Breast epithelium (tissue), 4 donors: ENCODE measurements at regions not wholly inside any gene's neighbourhood (a gene's known extent, or its start where the extent isn't known, plus 50 kb on each side); places are given as distances from the start of the nearest gene placed in this dataset.

ENCODE experiments used
- DNase-seq, 2 donors: peaks; one replicate each; pipeline ENCODE4 v3.0.0-alpha.2; 2019; ENCODE audit warnings: low spot score in 2 of 2
- H3K27ac ChIP-seq, 2 donors: fragments of 200-600 bp; sonication (generic) in 1 of 2; one replicate each; pipeline ENCODE4 v1.5.1; 2016 to 2019; ENCODE audit warnings: mild to moderate bottlenecking in 1 of 2
- H3K27me3 ChIP-seq, 2 donors: fragments of 200-600 bp; sonication (generic) in 1 of 2; one replicate each; pipeline versions ENCODE4 v1.5.1 to v1.6.0; 2017 to 2019; ENCODE audit warnings: control low read depth in 1 of 2, mild to moderate bottlenecking in 1 of 2
- H3K36me3 ChIP-seq: fragments of 200-600 bp; one replicate; pipeline ENCODE4 v1.5.1; 2019
- H3K4me1 ChIP-seq, 2 donors: fragments of 200-600 bp; sonication (generic); one replicate each; pipeline ENCODE4 v1.5.1; 2016 to 2019; ENCODE audit warnings: control low read depth in 1 of 2
- H3K4me3 ChIP-seq, 3 donors: fragments of 200-600 bp; sonication (generic); 1 replicate in 2 of 3; 2 replicates in 1 of 3; pipeline ENCODE4 v1.5.1; 2016 to 2019; ENCODE audit warnings: mild to moderate bottlenecking in 3 of 3, moderate library complexity in 2 of 3
- H3K9me3 ChIP-seq, 2 donors: fragments of 200-600 bp; sonication (generic) in 1 of 2; one replicate each; pipeline ENCODE4 v1.5.1; 2016 to 2019; ENCODE audit warnings: control low read depth in 1 of 2
- POLR2A ChIP-seq: fragments of 450-650 bp; IDR thresholded peaks from one replicate; pipeline ENCODE4 v1.6.1; 2016; ENCODE audit warnings: antibody characterized with exemption, mild to moderate bottlenecking, moderate library complexity
- POLR2AphosphoS5 ChIP-seq, 3 donors: sonication (generic); formaldehyde crosslinking; IDR thresholded peaks; one replicate each; pipeline ENCODE4 v1.6.1; 2017; ENCODE audit warnings: antibody characterized with exemption in 3 of 3
- intact Hi-C: fragments of 100-400 bp; cut with DNase I; formaldehyde crosslinking; loops from one replicate; pipeline ENCODE4 v1.15.1; 2023; ENCODE audit warnings: low total_unique reads
- TF ChIP-seq, protein P1 (sequence below), 3 donors: fragments of 450-650 bp; IDR thresholded peaks; one replicate each; pipeline ENCODE4 v1.5.1; 2016 to 2017; ENCODE audit warnings: antibody characterized with exemption in 3 of 3, mild to moderate bottlenecking in 3 of 3, moderate library complexity in 3 of 3

DNA sequence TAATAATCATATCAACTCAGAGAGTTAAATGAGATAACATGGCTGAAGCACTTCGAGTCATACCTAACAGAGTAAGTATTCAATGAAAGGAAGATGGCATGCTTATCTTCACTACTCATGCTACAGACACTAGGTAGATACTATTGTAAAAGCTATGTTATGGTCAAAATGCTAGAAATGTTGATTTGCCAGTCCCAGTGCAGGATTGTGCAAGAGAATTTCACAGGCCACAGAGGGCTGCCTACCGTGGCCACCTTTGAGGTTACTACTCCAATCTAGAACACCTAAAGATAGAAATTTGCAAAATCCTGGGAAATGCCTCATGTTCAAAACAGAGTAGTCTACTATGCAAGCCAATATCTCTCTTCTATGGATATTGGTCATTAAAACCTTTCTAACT is 75.3 kb upstream of the PLEKHG7 start:
- Histone ChIP-seq H3K27ac (no peak overlapping the region), H3K27me3 (no peaks in the 10 kb centered on the region), H3K9me3 (no peaks in the 10 kb centered on the region), H3K36me3 (no peaks in the 10 kb centered on the region), H3K4me1 (no peaks in the 10 kb centered on the region), H3K4me3 (no peak overlapping the region)
- intact Hi-C loops, result no loop called here
- DNase-seq, result no peak
- TF ChIP-seq POLR2A, result no peak
- TF ChIP-seq, protein P1, sequence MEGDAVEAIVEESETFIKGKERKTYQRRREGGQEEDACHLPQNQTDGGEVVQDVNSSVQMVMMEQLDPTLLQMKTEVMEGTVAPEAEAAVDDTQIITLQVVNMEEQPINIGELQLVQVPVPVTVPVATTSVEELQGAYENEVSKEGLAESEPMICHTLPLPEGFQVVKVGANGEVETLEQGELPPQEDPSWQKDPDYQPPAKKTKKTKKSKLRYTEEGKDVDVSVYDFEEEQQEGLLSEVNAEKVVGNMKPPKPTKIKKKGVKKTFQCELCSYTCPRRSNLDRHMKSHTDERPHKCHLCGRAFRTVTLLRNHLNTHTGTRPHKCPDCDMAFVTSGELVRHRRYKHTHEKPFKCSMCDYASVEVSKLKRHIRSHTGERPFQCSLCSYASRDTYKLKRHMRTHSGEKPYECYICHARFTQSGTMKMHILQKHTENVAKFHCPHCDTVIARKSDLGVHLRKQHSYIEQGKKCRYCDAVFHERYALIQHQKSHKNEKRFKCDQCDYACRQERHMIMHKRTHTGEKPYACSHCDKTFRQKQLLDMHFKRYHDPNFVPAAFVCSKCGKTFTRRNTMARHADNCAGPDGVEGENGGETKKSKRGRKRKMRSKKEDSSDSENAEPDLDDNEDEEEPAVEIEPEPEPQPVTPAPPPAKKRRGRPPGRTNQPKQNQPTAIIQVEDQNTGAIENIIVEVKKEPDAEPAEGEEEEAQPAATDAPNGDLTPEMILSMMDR (IDR thresholded peaks at IDR 0.05), result no peak
- TF ChIP-seq POLR2AphosphoS5 (IDR thresholded peaks at IDR 0.05), result no peak

DNA sequence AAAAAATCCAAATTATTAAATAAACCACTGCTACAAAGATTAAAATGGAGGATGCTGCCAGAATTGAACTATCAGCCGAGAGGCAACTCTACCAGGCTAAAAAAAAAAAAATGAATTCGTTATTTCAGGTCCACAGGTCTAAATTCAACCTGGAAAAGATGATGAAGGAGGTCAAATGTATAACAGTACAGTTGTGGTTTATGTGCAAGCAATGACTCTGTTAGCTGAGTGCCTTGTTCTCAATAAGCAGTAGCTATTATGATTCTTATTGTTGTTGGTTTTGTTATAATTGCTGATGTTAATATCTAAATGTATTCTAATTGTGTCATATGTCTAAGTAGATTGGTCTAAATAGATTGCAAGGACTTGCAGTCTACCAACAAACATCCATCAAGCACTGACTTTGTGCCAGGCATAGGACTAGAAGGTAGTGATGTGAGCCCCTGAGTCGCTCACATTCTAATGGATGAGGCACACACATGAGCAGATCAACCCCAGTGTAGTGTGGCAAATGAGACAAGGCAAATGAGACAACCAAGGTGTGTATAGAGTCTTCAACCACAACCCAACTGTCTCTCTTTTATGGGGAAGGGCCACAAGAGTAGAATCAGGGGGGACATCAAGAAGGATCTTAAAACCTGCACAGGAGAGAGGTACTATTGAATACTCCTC is 77.0 kb upstream of the PLEKHG7 start:
- H3K4me1 ChIP-seq, result no peaks in the 10 kb centered on the region
- no peak overlapping the region for H3K27ac ChIP-seq
- no peak for DNase-seq
- no peaks in the 10 kb centered on the region for H3K27me3 ChIP-seq
- TF ChIP-seq POLR2AphosphoS5 (IDR thresholded peaks at IDR 0.05) (no peak), POLR2A (no peak)
- TF ChIP-seq, protein P1 (IDR thresholded peaks at IDR 0.05), result no peak
- no peaks in the 10 kb centered on the region for H3K9me3 ChIP-seq
- intact Hi-C loops, result no loop called here
- no peak overlapping the region for H3K4me3 ChIP-seq
- no peaks in the 10 kb centered on the region for H3K36me3 ChIP-seq

DNA sequence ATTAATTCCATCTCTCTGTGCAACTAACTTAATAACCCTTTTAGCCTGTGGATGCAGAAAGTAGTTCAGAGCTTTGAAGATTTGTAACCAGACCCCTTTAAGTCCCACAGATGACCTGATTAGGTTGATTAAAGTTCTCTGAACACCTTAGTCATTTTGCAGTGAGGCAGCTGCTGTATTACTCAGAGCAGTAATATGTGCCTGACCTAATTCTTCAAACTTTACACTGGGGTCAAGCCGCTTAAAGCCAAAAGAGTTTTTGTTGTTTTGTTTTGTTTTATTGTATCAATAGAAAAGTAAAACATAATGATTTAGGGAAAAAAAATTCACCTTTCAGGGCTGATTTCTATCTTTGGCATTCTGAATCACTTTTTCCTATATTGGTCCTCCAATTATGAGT is 78.6 kb upstream of the PLEKHG7 start:
- Histone ChIP-seq H3K9me3 (no peaks in the 10 kb centered on the region), H3K27ac (no peak overlapping the region), H3K4me3 (no peak overlapping the region), H3K27me3 (no peaks in the 10 kb centered on the region), H3K36me3 (no peaks in the 10 kb centered on the region), H3K4me1 (no peaks in the 10 kb centered on the region)
- DNase-seq, result no peak
- no peak for TF ChIP-seq POLR2A
- TF ChIP-seq, protein P1 (IDR thresholded peaks at IDR 0.05), result no peak
- no peak for TF ChIP-seq POLR2AphosphoS5 (IDR thresholded peaks at IDR 0.05)
- intact Hi-C loops, result no loop called here

DNA sequence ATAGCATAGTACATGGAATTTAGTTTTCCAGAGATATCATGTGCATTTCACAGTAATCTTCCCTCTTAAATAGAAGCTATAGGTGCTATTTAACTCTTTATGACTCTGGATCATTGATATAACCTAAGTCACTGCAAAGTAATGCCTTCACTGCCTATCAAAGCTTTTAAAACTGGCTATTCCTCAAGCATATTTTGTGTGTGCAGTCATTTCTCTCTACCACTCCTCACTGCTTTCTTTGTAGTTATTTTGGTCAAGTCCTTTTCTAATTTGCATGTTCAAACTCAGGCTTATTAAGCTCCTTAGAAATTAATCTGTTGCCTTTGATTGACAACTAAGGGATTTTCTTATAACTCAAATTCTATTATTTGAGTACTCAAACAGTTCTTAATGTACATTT is 79.4 kb upstream of the PLEKHG7 start:
- DNase-seq, result no peak
- no peak overlapping the region for H3K27ac ChIP-seq
- TF ChIP-seq, protein P1 (IDR thresholded peaks at IDR 0.05), result no peak
- no peak for TF ChIP-seq POLR2AphosphoS5 (IDR thresholded peaks at IDR 0.05)
- no peak for TF ChIP-seq POLR2A
- no peaks in the 10 kb centered on the region for H3K4me1 ChIP-seq
- no peaks in the 10 kb centered on the region for H3K27me3 ChIP-seq
- H3K9me3 ChIP-seq, result no peaks in the 10 kb centered on the region
- intact Hi-C loops, result no loop called here
- H3K4me3 ChIP-seq, result no peak overlapping the region
- no peaks in the 10 kb centered on the region for H3K36me3 ChIP-seq

DNA sequence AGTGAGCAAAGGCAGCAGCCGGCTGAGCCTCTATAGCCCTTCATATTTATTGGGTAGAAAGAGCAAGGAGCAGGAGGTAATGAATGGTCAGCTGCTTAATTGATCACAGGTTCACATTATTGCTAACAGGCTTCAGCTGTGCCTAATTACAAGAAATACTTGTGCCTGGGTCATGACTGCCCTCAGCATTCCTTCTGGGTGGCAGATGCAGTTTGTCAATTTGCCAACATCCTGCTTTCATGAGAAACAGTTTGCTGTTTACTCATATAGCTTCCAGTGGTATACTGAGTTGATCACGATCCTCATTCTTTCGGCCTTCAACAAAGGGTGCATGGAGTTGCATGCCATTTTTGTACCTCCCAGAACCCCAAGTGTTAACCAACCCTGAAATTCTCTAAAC is 81.0 kb upstream of the PLEKHG7 start:
- no peaks in the 10 kb centered on the region for H3K36me3 ChIP-seq
- TF ChIP-seq, protein P1 (IDR thresholded peaks at IDR 0.05), result no peak
- no peak for TF ChIP-seq POLR2A
- no peak overlapping the region for H3K4me3 ChIP-seq
- intact Hi-C loops, result no loop called here
- H3K27ac ChIP-seq, result no peak overlapping the region
- H3K27me3 ChIP-seq, result no peaks in the 10 kb centered on the region
- H3K9me3 ChIP-seq, result no peaks in the 10 kb centered on the region
- H3K4me1 ChIP-seq, result no peaks in the 10 kb centered on the region
- no peak for DNase-seq
